Cerebellar cortex (tissue), 1 donor: ENCODE measurements at regions not wholly inside any gene's neighbourhood (a gene's known extent, or its start where the extent isn't known, plus 50 kb on each side); places are given as distances from the start of the nearest gene placed in this dataset.

Experiments used
- DNase-seq: peaks from one replicate; pipeline ENCODE4 v3.0.0-alpha.2; 2015; ENCODE audit warnings: low spot score

- DNase-seq = no peak
Measured at GRCh38 chr10:4053940-4054339, 268.9 kb upstream of the KLF6 start.

GRCh38 chr10:4051641-4052151 is 266.7 kb upstream of the KLF6 start:
- no peak for DNase-seq

DNA sequence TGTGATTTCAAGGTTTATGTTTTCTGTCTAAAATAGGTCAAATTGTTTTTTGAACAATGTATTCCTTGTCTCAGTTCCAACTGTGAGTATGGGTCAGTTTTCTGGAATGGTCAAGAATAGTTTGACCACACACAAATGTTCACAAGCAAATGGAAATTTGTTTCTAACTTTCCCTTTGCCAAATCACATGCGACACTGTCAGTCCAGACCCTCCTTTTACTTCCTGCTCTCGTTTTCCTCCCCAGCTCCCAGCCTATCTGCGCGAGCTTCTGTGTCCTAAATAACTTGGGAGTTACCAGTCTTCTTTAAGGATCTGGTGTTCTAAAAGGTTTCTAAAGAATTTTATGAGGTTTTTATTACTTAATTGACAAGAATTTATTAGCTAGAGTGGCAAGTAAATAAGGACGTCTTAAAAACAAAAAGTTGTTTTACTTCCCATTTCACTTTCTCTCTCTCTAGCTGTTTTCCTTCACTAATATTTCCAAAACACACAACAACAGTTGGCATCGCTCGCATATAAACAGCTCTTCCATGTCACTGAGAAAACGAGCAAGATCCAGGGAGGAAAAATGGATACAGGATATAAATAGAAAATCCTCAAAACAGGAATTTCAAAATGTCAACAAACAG is 266.1 kb upstream of the KLF6 start:
- DNase-seq = peak; percentile 5

- DNase-seq = no peak
Measured at GRCh38 chr10:4050061-4050460, 265.1 kb upstream of the KLF6 start.

- no peak for DNase-seq
Measured at GRCh38 chr10:4049348-4049747, 264.3 kb upstream of the KLF6 start.

GRCh38 chr10:4048236-4048864 is 263.3 kb upstream of the KLF6 start:
- no peak for DNase-seq

DNA sequence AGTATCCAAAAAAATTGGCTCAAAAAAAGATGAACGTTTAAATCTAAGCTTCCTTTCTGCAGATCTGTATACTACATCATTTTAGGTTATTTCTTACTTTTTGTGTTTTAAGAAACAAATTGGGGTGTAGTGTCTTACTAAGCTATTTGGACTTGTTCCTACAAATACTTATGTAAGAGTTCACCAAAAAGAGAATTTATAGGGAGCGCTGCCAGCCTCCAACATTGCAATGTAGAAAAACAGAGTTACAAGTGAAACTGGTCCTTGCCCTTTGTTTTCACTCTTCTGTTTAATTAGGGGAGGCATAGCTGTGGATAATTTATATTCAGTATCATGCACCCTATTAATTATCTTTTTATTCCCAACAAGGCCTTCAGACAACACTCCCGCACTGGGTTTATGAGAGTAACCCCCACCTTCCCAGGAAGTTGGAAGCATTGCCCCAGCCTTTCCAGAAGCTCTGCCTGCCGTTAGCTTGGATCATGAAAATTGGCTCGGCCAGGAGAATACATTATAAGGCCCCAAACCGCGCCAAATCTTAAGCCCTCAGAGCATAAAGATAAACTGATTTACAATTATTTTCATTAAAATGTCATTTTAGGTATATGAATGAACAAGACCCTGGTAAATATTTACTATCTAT is 261.8 kb upstream of the KLF6 start:
- no peak for DNase-seq

- no peak for DNase-seq
Measured at GRCh38 chr10:4046030-4046429, 261.0 kb upstream of the KLF6 start.

- no peak for DNase-seq
Measured at GRCh38 chr10:4043897-4044665, 259.1 kb upstream of the KLF6 start.

GRCh38 chr10:4041635-4042034 is 256.6 kb upstream of the KLF6 start:
- DNase-seq = no peak

GRCh38 chr10:4038000-4038399 is 253.0 kb upstream of the KLF6 start:
- DNase-seq = no peak

- DNase-seq = no peak
Measured at GRCh38 chr10:4035599-4035945, 250.6 kb upstream of the KLF6 start.

- no peak for DNase-seq
Measured at GRCh38 chr10:4034907-4035598, 250.0 kb upstream of the KLF6 start.

- no peak for DNase-seq
Measured at GRCh38 chr10:4033341-4033896, 248.4 kb upstream of the KLF6 start.

- no peak for DNase-seq
Measured at GRCh38 chr10:4029866-4030265, 244.9 kb upstream of the KLF6 start.

- DNase-seq = no peak
Measured at GRCh38 chr10:4028854-4029583, 244.0 kb upstream of the KLF6 start.

DNA sequence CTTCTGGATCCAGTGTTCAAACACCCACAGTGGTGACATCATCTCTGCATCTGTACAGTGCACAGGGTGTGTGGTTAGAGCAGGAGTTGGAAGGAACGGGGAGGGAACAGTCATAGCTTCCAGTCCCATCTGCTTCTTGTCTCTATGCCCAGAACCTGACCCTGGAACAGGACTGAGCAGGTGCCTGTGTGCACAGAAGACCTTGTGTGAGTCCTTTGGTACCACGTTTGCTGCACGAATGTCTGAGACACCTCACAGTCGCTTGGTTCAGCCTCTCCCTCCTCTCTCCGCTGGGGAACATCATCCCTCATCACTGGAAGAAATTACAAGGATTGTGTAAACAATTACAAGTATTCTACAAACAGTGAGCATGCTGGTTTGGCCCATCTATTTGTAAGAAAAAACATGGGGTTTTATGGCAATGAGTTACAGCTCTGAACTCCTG is 243.0 kb upstream of the KLF6 start:
- DNase-seq = no peak

DNA sequence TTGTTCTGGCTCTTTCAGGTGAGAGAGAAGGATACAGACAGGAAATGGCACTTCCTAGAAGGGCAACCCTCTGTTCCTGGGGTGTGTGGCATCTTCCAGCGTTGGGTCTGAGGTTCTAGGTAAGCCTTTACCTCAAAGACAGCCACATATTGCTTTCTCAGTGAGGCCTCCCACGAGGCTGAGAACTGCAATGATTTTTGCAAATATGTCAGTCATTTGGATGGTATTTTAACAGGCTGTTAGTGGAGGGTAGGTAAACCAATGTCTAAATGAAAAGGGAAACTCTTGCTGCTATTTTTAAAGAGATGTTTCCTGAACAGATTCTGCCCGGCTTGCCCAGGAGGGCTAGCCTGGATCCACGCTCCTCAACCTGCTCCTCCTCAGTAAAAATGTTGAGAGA is 240.3 kb upstream of the KLF6 start:
- DNase-seq = peak; percentile 23

DNA sequence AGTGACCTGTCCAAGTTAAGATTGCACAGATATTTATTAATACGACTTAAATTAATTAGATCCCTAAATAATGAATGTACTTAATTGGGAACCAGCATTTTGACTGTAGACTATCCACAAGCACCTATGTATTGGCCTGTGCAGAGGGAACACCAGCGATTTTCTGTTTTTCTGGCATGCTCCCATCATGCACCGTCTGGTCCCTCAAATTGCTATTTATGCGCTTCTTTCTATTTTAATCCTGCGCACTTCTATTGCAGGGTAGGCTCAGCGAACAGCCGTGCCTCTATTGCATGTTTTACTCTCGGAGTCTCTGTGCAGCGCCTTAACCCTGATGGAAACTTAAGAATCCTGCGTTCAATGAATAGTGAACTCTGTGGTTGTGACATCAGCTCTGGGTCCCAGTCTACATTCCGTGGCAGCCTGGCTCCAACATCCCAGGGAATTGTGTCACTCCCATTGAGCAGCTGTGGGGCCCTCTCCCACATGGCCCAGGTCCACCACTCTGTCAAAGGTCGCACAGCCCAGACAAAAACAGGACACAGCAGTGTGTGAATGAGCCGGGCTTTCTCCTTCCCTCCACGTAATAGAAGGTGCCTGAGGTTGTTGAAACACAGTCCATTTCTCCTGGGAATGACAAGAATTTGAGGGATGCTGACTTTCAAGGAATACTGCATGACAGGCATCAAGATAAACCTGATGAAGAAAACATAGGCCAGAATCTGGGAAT is 239.7 kb upstream of the KLF6 start:
- peak; percentile 38 for DNase-seq

DNA sequence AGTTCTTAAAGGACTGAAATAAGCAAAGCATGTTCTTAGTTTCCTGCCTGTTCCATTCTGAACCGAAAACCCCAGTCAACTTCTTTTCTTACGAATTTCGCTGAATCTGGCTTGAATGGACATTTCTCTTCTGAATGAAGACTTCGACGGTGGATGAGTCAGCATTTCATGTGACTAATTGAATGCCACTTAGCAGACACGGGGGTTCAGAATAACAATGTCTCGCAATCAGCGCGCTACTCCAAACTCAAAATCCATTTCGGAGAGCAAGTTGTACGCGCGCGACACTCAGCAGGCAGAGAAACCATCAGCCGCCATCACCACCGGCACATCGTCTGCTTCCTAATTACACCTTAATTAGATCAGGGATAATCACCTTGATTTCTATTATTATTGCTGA is 239.0 kb upstream of the KLF6 start:
- no peak for DNase-seq
